SK-N-SH (cell line): ENCODE measurements at regions not wholly inside any gene's neighbourhood (a gene's known extent, or its start where the extent isn't known, plus 50 kb on each side); places are given as distances from the start of the nearest gene placed in this dataset.

Experiments used
- CTCF ChIA-PET: fragments of 300-600, 350-600 bp; formaldehyde crosslinking; extraction: SDS; loops from one replicate; lab custom pipeline; 2021; lab: Yijun Ruan, JAX
- POLR2A ChIA-PET: fragments of 350-600 bp; sonication (Branson Sonifier 250); formaldehyde crosslinking; extraction: SDS; loops from one replicate; lab custom pipeline; 2020; ENCODE audit warnings: antibody characterized with exemption, inconsistent platforms; lab: Yijun Ruan, JAX
- DNase-seq: peaks from one replicate; pipeline ENCODE4 v3.0.0; 2012
- H2AFZ ChIP-seq: fragments of 200-600 bp; sonication (generic); 2 replicates; pipeline ENCODE4 v1.8.1; 2016; ENCODE audit warnings: antibody characterized with exemption, mild to moderate bottlenecking, low read depth
- H3F3A ChIP-seq: fragments of 200-600 bp; sonication (generic); replicated peaks from 2 replicates; pipeline ENCODE3; 2016; ENCODE audit warnings: antibody characterized with exemption, mild to moderate bottlenecking; ENCODE audit not compliant: insufficient read depth
- H3K27ac ChIP-seq, 2 experiments: fragments of 200-500 bp in 1 of 2; fragments of 200-600 bp in 1 of 2; sonication (Bioruptor generic) in 1 of 2; sonication (generic), shearing (Covaris generic) in 1 of 2; 2 replicates each; pipeline versions ENCODE4 v1.5.1 to v1.6.1; 2014 to 2016; ENCODE audit warnings: low read depth in 2 of 2, inconsistent platforms in 1 of 2, low read length in 1 of 2, mild to moderate bottlenecking in 1 of 2, mixed read lengths in 1 of 2
- H3K27me3 ChIP-seq: fragments of 200-600 bp; sonication (generic), shearing (Covaris generic); 2 replicates; pipeline ENCODE4 v1.6.1; 2016; ENCODE audit warnings: mixed run types; ENCODE audit not compliant: insufficient read depth
- H3K36me3 ChIP-seq, 2 experiments: fragments of 200-500 bp in 1 of 2; fragments of 200-600 bp in 1 of 2; sonication (Bioruptor generic) in 1 of 2; sonication (generic) in 1 of 2; replicated peaks in 1 of 2; 2 replicates each; pipeline versions ENCODE3 to v1.5.1; 2014 to 2016; ENCODE audit warnings: low read length in 1 of 2, mild to moderate bottlenecking in 1 of 2; ENCODE audit not compliant: insufficient read depth in 2 of 2, control insufficient read depth in 1 of 2
- H3K4me1 ChIP-seq, 2 experiments: fragments of 200-500 bp in 1 of 2; fragments of 200-600 bp in 1 of 2; sonication (Bioruptor generic) in 1 of 2; sonication (generic), shearing (Covaris generic) in 1 of 2; 2 replicates each; pipeline versions ENCODE4 v1.5.1 to v1.6.1; 2014 to 2016; ENCODE audit warnings: low read depth in 1 of 2, low read length in 1 of 2, mixed run types in 1 of 2; ENCODE audit not compliant: insufficient read depth in 2 of 2, control insufficient read depth in 1 of 2
- H3K4me2 ChIP-seq: fragments of 200-600 bp; sonication (generic), shearing (Covaris generic); 2 replicates; pipeline ENCODE4 v1.6.1; 2017; ENCODE audit warnings: mixed run types
- H3K4me3 ChIP-seq, 2 experiments: fragments of 200-500 bp in 1 of 2; fragments of 200-600 bp in 1 of 2; sonication (Bioruptor generic) in 1 of 2; sonication (generic), shearing (Covaris generic) in 1 of 2; 2 replicates each; pipeline versions ENCODE4 v1.5.1 to v1.8.1; 2014 to 2016; ENCODE audit warnings: low read depth in 2 of 2, inconsistent platforms in 1 of 2, low read length in 1 of 2, mild to moderate bottlenecking in 1 of 2, mixed read lengths in 1 of 2, moderate library complexity in 1 of 2
- H3K79me2 ChIP-seq: fragments of 200-600 bp; sonication (generic); 2 replicates; pipeline ENCODE4 v1.8.1; 2017; ENCODE audit warnings: mild to moderate bottlenecking; ENCODE audit not compliant: insufficient read depth
- H3K9ac ChIP-seq: fragments of 200-600 bp; sonication (generic); 2 replicates; pipeline ENCODE4 v1.6.1; 2017; ENCODE audit warnings: mixed run types
- H3K9me2 ChIP-seq: fragments of 200-600 bp; sonication (generic); 2 replicates; pipeline ENCODE4 v1.6.1; 2017; ENCODE audit warnings: mixed run types
- H3K9me3 ChIP-seq: fragments of 200-600 bp; sonication (generic); 2 replicates; pipeline ENCODE4 v1.6.1; 2017; ENCODE audit warnings: mixed run types, mild to moderate bottlenecking, moderate library complexity
- H4K20me1 ChIP-seq: fragments of 200-600 bp; sonication (generic); 2 replicates; pipeline ENCODE4 v1.6.1; 2017; ENCODE audit warnings: mild to moderate bottlenecking, mixed run types; ENCODE audit not compliant: insufficient read depth
- EP300 ChIP-seq, 2 experiments: IDR thresholded peaks; 2 replicates each; pipeline versions ENCODE4 v1.4.0 to v1.6.1; 2012; ENCODE audit warnings: borderline replicate concordance in 1 of 2, low read depth in 1 of 2, low read length in 1 of 2
- EZH2phosphoT487 ChIP-seq: fragments of 200-600 bp; sonication (generic); IDR thresholded peaks from 2 replicates; pipeline ENCODE4 v1.6.1; 2017; ENCODE audit warnings: low read depth, mixed run types, mild to moderate bottlenecking, antibody characterized with exemption, moderate library complexity, borderline replicate concordance
- FOXM1 ChIP-seq: IDR thresholded peaks from 2 replicates; pipeline ENCODE4 v1.4.0; 2012; ENCODE audit warnings: low read depth, mild to moderate bottlenecking
- IRF3 ChIP-seq: fragments of 150-350 bp; IDR thresholded peaks from 2 replicates; pipeline ENCODE4 v1.6.1; 2016; ENCODE audit warnings: mild to moderate bottlenecking, low read depth, low read length
- MEF2A ChIP-seq: IDR thresholded peaks from 2 replicates; pipeline ENCODE4 v1.4.0; 2012; ENCODE audit warnings: low read depth, borderline replicate concordance
- MXI1 ChIP-seq: IDR thresholded peaks from 2 replicates; pipeline ENCODE4 v1.6.1; 2012; ENCODE audit warnings: mild to moderate bottlenecking, low read depth, low read length, improper control_type of control experiment
- NFIC ChIP-seq: IDR thresholded peaks from 2 replicates; pipeline ENCODE4 v1.4.0; 2012; ENCODE audit warnings: borderline replicate concordance
- NRF1 ChIP-seq: IDR thresholded peaks from 2 replicates; pipeline ENCODE4 v1.6.1; 2012; ENCODE audit warnings: low read depth, mild to moderate bottlenecking, low read length
- PBX3 ChIP-seq: IDR thresholded peaks from 2 replicates; pipeline ENCODE4; 2012
- RCOR1 ChIP-seq: fragments of 150-350 bp; IDR thresholded peaks from 2 replicates; pipeline ENCODE4 v1.6.1; 2017; ENCODE audit warnings: antibody characterized with exemption, low read length
- RFX5 ChIP-seq: IDR thresholded peaks from 2 replicates; pipeline ENCODE4 v1.6.1; 2012; ENCODE audit warnings: mild to moderate bottlenecking, improper control_type of control experiment, low read length
- RXRA ChIP-seq: IDR thresholded peaks from 2 replicates; pipeline ENCODE4 v1.4.0; 2012; ENCODE audit warnings: low read depth, mild to moderate bottlenecking, borderline replicate concordance
- SIN3A ChIP-seq: IDR thresholded peaks from 2 replicates; pipeline ENCODE4 v1.6.1; 2012; ENCODE audit warnings: low read depth, mild to moderate bottlenecking, low read length, moderate library complexity, borderline replicate concordance
- SMC3 ChIP-seq: IDR thresholded peaks from 2 replicates; pipeline ENCODE4 v1.6.1; 2012; ENCODE audit warnings: low read depth, low read length, improper control_type of control experiment
- TCF12 ChIP-seq: IDR thresholded peaks from 2 replicates; pipeline ENCODE4 v1.4.0; 2012
- TEAD4 ChIP-seq: IDR thresholded peaks from 2 replicates; pipeline ENCODE4 v1.4.0; 2012; ENCODE audit warnings: mild to moderate bottlenecking, borderline replicate concordance; ENCODE audit not compliant: insufficient read depth
- USF1 ChIP-seq: IDR thresholded peaks from 2 replicates; pipeline ENCODE4 v1.4.0; 2012; ENCODE audit warnings: low read depth, borderline replicate concordance
- USF2 ChIP-seq: fragments of 150-350 bp; IDR thresholded peaks from 2 replicates; pipeline ENCODE4 v1.6.1; 2017; ENCODE audit warnings: antibody characterized with exemption, low read length, low read depth, borderline replicate concordance
- WGBS: methylation state at CpG from one replicate; pipeline ENCODE4 v1.1.6; 2017; ENCODE audit warnings: low lambda C conversion rate; 5-methylcytosine and 5-hydroxymethylcytosine counted together

- H3K27me3 ChIP-seq = no peaks in the 10 kb centered on the region
- H3K9me3 ChIP-seq = no peaks in the 10 kb centered on the region
- DNase-seq = no peak
- H3K4me3 ChIP-seq = no peak overlapping the region
- 14% methylated on average over 5 of the region's 5 CpGs for WGBS
- no peaks in the 10 kb centered on the region for H3K79me2 ChIP-seq
- no peak overlapping the region for H3K4me2 ChIP-seq
- H3K27ac ChIP-seq = no peak overlapping the region
- peaks cover 0 to 9% of the 10 kb centered on the region in 2 experiments; a peak in 1 of 4 replicates for H3K4me1 ChIP-seq
- CTCF ChIA-PET = no interaction called here
- no peak for TF ChIP-seq EP300 (IDR thresholded peaks at IDR 0.05; ENCODE audit: borderline replicate concordance in 1 of 2, low read depth in 1 of 2, low read length in 1 of 2)
- TF ChIP-seq SIN3A = no peak
- TF ChIP-seq TCF12 = no peak
- TF ChIP-seq SMC3 = no peak
- no peak for TF ChIP-seq RFX5
- TF ChIP-seq TEAD4 = no peak
- TF ChIP-seq NRF1 = no peak
- TF ChIP-seq MEF2A = no peak
- no peak for TF ChIP-seq PBX3
- TF ChIP-seq EZH2phosphoT487 = no peak
- TF ChIP-seq FOXM1 = no peak
- no peak for TF ChIP-seq RCOR1
- no peak for TF ChIP-seq USF2
- TF ChIP-seq NFIC = no peak
- TF ChIP-seq MXI1 = no peak
- no peak for TF ChIP-seq IRF3
- no peak for TF ChIP-seq USF1
- TF ChIP-seq RXRA = no peak
- POLR2A ChIA-PET = no interaction called here
- no peaks in the 10 kb centered on the region for H3K36me3 ChIP-seq
- no peaks in the 10 kb centered on the region for H3F3A ChIP-seq
- no peaks in the 10 kb centered on the region for H3K9me2 ChIP-seq
- no peak overlapping the region for H3K9ac ChIP-seq
- H2AFZ ChIP-seq = no peak overlapping the region
- H4K20me1 ChIP-seq = no peaks in the 10 kb centered on the region
Observed at GRCh38 chr14:82836256-82836950, 1302.8 kb upstream of the SEL1L start.
